Uterus (tissue), 3 donors: ENCODE measurements at regions not wholly inside any gene's neighbourhood (a gene's known extent, or its start where the extent isn't known, plus 50 kb on each side); places are given as distances from the start of the nearest gene placed in this dataset.
"Not testable (repeated sequence)": the region's sequence is repeated elsewhere in the genome, so short reads cannot be mapped to it uniquely, and the experiment has no call there.

Experiments used
- DNase-seq, 2 donors: peaks; one replicate each; pipeline ENCODE4 v3.0.0-alpha.2; 2019 to 2020
- H3K27ac ChIP-seq, 2 donors: fragments of 200-600 bp; sonication (generic); 1 replicate in 1 of 2; 2 replicates in 1 of 2; pipeline ENCODE4 v1.5.1; 2016 to 2018
- H3K27me3 ChIP-seq, 2 donors: fragments of 200-600 bp; sonication (generic); one replicate each; pipeline ENCODE4 v1.5.1; 2018 to 2019; ENCODE audit warnings: control low read depth in 1 of 2
- H3K36me3 ChIP-seq, 2 donors: fragments of 200-600 bp; sonication (generic); one replicate each; pipeline ENCODE4 v1.5.1; 2019; ENCODE audit warnings: control low read depth in 1 of 2
- H3K4me1 ChIP-seq, 2 donors: fragments of 200-600 bp; sonication (generic); one replicate each; pipeline ENCODE4 v1.5.1; 2018 to 2019; ENCODE audit warnings: control low read depth in 1 of 2
- H3K4me3 ChIP-seq, 2 donors: fragments of 200-600 bp; sonication (generic); 1 replicate in 1 of 2; 2 replicates in 1 of 2; pipeline ENCODE4 v1.5.1; 2018 to 2019; ENCODE audit warnings: mild to moderate bottlenecking in 1 of 2
- H3K9me3 ChIP-seq, 2 donors: fragments of 200-600 bp; sonication (generic); one replicate each; pipeline ENCODE4 v1.5.1; 2019; ENCODE audit warnings: control low read depth in 1 of 2
- CTCF ChIP-seq, 4 experiments: fragments of 200-600 bp in 2 of 4; fragments of 450-650 bp in 2 of 4; sonication (generic) in 2 of 4; IDR thresholded peaks; one replicate each; pipeline ENCODE4 v1.5.1; 2016 to 2019; ENCODE audit warnings: antibody characterized with exemption in 4 of 4, mild to moderate bottlenecking in 2 of 4, moderate library complexity in 1 of 4
- POLR2A ChIP-seq, 2 donors: fragments of 450-650 bp; IDR thresholded peaks; one replicate each; pipeline ENCODE4 v1.6.1; 2016; ENCODE audit warnings: antibody characterized with exemption in 2 of 2, mild to moderate bottlenecking in 1 of 2, moderate library complexity in 1 of 2
- intact Hi-C: fragments of 100-400 bp; cut with DNase I; formaldehyde crosslinking; loops from one replicate; pipeline ENCODE4 v1.15.1; 2023; ENCODE audit warnings: low total_unique reads
- donor health status: DM: yes; HTN: yes; CAD: no.

- TF ChIP-seq POLR2A (IDR thresholded peaks at IDR 0.05), result no peak
- TF ChIP-seq CTCF (IDR thresholded peaks at IDR 0.05), result no peak
- Histone ChIP-seq H3K4me1 (no peaks in the 10 kb centered on the region), H3K27ac (no peak overlapping the region), H3K4me3 (no peak overlapping the region), H3K36me3 (no peaks in the 10 kb centered on the region), H3K9me3 (no peaks in the 10 kb centered on the region), H3K27me3 (no peaks in the 10 kb centered on the region)
- no peak for DNase-seq
- intact Hi-C loops, result no loop called here
These were observed 136.5 kb downstream of the COX18 start for GRCh38 chr4:72933029-72933428.

GRCh38 chr4:72931346-72931745, 138.2 kb downstream of the COX18 start:
- TF ChIP-seq POLR2A (IDR thresholded peaks at IDR 0.05) (no peak), CTCF (IDR thresholded peaks at IDR 0.05) (no peak)
- Histone ChIP-seq H3K36me3 (no peaks in the 10 kb centered on the region), H3K9me3 (no peaks in the 10 kb centered on the region), H3K4me1 (no peaks in the 10 kb centered on the region), H3K27ac (no peak overlapping the region), H3K4me3 (no peak overlapping the region), H3K27me3 (no peaks in the 10 kb centered on the region)
- no peak for DNase-seq
- intact Hi-C loops, result no loop called here

GRCh38 chr4:72929596-72930274, 139.8 kb downstream of the COX18 start:
- H3K4me1 ChIP-seq, intact Hi-C loops: not testable (repeated sequence)

GRCh38 chr4:72924814-72925213, 144.7 kb downstream of the COX18 start:
- TF ChIP-seq CTCF (IDR thresholded peaks at IDR 0.05), result no peak
- TF ChIP-seq POLR2A (IDR thresholded peaks at IDR 0.05), result no peak
- Histone ChIP-seq H3K9me3 (no peaks in the 10 kb centered on the region), H3K36me3 (no peaks in the 10 kb centered on the region), H3K27me3 (no peaks in the 10 kb centered on the region), H3K27ac (no peak overlapping the region), H3K4me3 (no peak overlapping the region), H3K4me1 (no peaks in the 10 kb centered on the region)
- DNase-seq, result no peak
- intact Hi-C loops, result no loop called here

More at GRCh38 chr4:72929596-72930274, 139.8 kb downstream of the COX18 start:
- not testable (repeated sequence) for DNase-seq, H3K27ac ChIP-seq, H3K36me3 ChIP-seq, H3K27me3 ChIP-seq, H3K4me3 ChIP-seq, H3K9me3 ChIP-seq

GRCh38 chr4:72919937-72920336, 149.6 kb downstream of the COX18 start:
- Histone ChIP-seq H3K4me3 (no peak overlapping the region), H3K4me1 (no peaks in the 10 kb centered on the region), H3K36me3 (no peaks in the 10 kb centered on the region), H3K27me3 (no peaks in the 10 kb centered on the region), H3K9me3 (no peaks in the 10 kb centered on the region), H3K27ac (no peak overlapping the region)
- no peak for DNase-seq
- intact Hi-C loops, result no loop called here
- no peak for TF ChIP-seq CTCF (IDR thresholded peaks at IDR 0.05)
- no peak for TF ChIP-seq POLR2A (IDR thresholded peaks at IDR 0.05)

GRCh38 chr4:72919464-72919863, 150.1 kb downstream of the COX18 start:
- no peaks in the 10 kb centered on the region for H3K9me3 ChIP-seq
- no peak overlapping the region for H3K4me3 ChIP-seq
- no peak for DNase-seq
- intact Hi-C loops, result no loop called here
- H3K27ac ChIP-seq, result no peak overlapping the region
- no peaks in the 10 kb centered on the region for H3K27me3 ChIP-seq
- TF ChIP-seq POLR2A (IDR thresholded peaks at IDR 0.05) (no peak), CTCF (IDR thresholded peaks at IDR 0.05) (no peak)
- no peaks in the 10 kb centered on the region for H3K36me3 ChIP-seq
- no peaks in the 10 kb centered on the region for H3K4me1 ChIP-seq
